Endometrium (tissue), 2 donors: ENCODE measurements at regions not wholly inside any gene's neighbourhood (a gene's known extent, or its start where the extent isn't known, plus 50 kb on each side); places are given as distances from the start of the nearest gene placed in this dataset.

Experiments used
- FAIRE-seq: peaks from 2 replicates; lab custom pipeline; 2012; peaks lifted over from hg19 to GRCh38; lab: Jason Lieb, UNC
- donor health status: control.
- donor health status: control.

GRCh38 chr5:54852007-54852406, 133.4 kb downstream of the ESM1 start:
- no peak for FAIRE-seq

GRCh38 chr5:54851449-54851848, 133.9 kb downstream of the ESM1 start:
- no peak for FAIRE-seq

- FAIRE-seq: no peak
These were observed 136.8 kb downstream of the ESM1 start for GRCh38 chr5:54848581-54848980.

DNA sequence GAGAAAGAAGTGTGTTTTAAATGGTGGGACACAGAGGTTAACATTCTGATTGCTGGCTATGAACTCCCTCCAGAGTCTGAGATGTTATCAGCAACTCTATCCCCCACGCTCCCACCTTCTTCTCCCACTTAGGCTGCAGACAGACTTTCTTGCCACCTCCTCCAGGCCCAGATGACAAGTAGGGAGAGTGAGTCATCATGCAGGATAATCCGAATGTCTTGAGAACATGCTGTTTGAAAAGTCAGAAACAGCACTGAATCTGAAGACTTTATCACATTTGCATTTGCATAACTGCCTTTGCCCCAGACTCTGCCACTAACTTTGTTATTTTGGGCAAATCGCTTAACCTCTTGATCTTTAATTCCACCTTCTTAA, 139.8 kb downstream of the ESM1 start:
- FAIRE-seq: no peak

DNA sequence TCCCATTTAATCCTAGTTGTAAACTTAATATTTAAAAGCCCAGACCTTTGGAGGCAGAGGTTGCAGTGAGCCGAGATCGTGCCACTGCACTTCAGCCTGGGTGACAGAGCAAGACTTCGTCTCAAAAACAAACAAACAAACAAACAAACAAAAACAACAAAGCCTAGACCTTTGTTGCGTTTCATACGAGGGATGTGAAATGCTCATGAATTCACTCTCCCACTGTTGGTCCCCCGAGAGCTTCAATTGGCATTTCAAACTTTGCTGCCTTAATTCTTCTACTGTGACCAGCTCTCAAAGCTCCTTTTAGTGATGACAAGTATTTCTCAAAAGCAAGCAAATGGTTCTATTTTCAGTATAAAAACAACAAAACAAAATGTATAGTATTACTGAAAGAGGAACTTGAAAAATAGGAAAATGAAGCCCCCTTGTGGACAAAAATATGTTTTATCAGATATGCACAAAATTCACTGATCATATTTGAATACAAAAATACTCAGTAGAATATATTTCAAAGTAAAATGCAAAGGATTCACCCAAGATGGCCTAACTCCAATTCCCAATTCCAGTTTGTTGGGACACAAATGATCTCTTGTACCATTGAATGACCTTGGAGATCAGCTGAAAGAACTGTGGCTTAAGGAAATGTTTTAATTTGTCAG, 140.4 kb downstream of the ESM1 start:
- peak; percentile 95 for FAIRE-seq

DNA sequence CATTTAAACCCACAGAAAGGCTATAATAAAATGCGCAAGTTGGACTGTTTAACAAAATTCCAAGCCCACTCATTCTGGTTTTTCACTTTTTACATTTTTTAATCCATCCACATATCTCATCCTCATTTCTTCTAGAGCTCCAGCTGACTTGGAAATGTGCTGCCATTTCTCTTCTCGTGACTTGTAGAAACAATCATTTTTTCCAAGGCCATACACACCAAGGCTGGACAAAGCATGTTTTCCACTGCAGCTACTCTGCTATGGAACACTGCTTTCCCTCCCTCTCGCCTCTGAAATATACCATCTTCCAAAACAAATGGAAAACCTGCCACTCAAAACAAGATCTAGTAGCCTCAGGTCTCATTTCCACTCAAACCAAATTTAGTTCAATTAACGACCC, 141.1 kb downstream of the ESM1 start:
- no peak for FAIRE-seq

GRCh38 chr5:54841481-54841880, 143.9 kb downstream of the ESM1 start:
- FAIRE-seq: no peak

- no peak for FAIRE-seq
These were observed 146.6 kb downstream of the ESM1 start for GRCh38 chr5:54838843-54839242.

GRCh38 chr5:54837981-54838380, 147.4 kb downstream of the ESM1 start:
- FAIRE-seq: no peak

GRCh38 chr5:54837093-54837492, 148.3 kb downstream of the ESM1 start:
- no peak for FAIRE-seq

DNA sequence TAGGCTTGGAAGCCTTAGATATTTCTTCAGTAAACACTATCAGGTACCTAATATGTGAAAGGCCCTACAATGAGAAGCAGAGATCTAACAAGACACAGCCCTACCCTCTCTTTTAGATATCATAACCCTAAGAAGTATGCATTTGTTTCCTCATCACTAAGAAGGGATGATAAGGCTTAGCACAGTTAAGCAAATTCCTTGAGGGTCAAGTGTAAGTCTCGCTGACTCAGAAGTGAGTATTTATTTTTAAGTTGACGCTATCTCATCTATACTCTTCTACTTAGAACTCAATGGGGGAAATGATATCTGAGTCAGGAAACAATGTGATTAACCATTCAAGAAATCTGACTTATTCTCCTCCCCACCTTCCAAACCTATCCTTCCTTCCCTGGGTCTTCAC, 149.7 kb downstream of the ESM1 start:
- FAIRE-seq: no peak

GRCh38 chr5:54834121-54834842, 151.1 kb downstream of the ESM1 start:
- FAIRE-seq: no peak

DNA sequence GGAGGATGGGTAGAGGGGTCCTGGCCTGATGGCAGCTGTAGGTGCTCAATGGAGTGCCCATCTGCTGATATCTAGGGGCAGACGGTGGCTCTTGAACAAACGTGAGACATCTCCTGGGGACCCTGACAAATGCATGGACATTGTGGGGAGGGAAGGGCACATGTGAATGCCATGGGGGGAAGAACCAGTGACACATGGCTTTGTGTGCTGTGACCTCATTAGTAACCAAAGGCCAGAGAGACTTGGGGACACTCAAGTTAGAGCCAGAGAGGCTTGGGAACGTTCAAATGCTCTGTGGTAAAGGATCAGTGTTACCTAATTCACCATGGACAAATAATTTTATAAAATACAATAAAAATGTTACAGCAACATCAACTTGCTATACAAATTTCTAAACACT, 151.8 kb downstream of the ESM1 start:
- FAIRE-seq: no peak

DNA sequence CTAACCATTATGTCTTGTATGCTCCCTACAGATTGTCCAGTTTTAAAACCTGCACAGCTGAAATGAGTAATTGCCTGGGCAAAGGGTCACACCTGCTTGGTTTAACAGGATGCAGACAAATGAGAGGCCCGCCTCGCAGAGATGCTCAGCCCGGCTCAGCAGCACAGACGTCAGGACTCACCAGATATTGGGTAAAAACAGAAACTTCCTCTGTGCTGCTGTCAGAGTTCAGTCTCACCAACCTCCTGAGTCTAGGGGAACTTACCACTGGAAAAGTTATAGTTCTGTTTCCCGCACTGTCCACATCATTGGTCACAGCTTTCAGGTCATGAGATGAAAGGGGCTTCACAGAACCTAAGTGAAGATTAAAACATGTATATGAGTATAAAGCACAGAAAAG, 152.5 kb downstream of the ESM1 start:
- no peak for FAIRE-seq

DNA sequence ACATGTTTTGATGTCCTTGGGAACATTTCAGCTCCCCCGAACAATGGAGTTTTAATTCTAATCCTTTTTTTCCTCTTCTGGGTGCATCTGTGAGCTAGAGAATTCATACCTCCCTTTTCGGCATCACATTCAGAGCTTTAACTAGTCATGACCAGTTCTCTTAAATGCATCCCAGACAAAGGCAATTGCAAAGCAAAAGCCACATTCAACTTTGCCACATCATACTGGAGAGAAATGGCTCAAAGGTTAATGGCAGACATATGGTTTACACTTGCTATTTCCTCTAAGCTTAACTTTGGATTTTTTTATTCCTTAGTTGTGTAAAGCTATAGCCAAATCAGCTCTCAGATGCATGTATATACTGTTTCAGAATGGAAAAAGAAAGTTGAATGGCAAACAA, 153.3 kb downstream of the ESM1 start:
- FAIRE-seq: no peak

DNA sequence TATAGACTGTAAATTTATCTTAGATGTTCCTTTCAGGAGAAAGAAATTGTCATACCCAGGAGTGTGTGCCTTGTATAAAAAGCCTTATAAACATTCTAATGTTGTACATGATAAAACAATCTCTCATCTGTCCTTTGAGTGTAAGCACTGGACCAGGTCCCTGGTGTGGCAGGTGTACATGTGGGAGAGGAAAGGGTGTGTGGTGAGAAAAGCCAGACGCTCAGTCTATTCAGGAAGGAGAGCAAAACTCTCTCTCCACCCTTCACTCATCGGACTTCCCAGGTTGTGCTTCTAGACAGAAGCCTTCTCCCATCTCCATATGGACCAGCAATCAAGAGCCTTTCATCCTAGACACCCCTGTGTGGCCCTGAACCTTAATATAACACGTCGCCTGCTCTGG, 154.2 kb downstream of the ESM1 start:
- FAIRE-seq: no peak

DNA sequence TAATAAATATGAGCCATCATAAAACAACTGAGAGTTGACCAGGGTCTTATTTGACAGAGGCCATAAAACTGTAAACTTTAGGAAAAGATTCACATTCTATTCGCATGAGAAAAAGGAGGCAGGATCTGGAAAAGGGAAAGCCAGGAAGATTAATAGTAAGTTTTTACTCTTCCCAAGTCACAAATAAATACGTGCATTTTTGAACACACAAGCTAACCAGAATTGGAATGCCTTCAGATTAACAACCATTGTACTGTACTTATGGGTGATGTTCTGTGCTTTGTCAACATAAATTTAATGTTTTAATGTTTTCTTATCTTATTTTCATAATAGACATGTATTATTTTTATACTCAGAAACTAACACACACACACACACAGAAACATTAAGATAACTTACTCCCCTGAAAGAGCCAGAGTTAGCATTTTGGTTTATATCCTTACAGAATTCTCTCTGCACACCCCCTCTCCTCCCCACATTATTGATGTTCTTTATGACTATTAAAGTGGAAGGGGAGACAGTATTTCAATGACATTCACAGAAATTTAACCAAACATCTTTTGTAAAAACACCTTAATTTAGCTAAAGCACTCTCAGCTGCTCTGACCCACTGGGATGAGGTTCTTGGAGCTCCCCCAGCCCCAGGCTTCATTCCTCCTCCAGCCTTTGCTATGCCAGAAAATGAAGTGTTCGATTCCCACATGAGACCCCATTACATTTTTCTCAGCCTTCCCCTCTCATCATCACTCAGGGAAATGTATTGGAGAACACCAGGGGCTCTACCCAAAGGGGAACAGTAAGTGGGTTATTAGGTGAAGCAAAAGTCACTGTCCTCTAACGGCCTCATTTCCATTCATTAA, 155.5 kb downstream of the ESM1 start:
- peak; percentile 99 for FAIRE-seq

DNA sequence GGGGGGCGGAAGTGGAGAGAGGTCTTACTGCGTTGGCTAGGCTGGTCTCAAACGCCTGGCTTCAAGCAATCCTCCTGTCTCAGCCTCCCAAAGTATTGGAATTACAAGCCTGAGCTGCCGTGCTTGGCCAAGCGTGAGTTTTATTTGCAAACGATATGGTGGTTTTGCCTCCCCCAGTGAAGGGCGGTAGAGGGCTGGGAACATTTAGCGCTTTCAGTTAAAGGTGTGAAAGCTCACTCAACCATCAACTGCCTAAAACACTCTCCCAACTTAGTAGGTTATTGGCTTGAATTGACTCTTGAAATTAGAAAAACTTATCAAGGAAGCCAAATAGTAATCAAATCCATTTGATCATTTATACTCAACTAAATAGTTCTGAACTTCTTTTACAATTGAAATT, 156.3 kb downstream of the ESM1 start:
- FAIRE-seq: no peak

GRCh38 chr5:54828151-54828550, 157.2 kb downstream of the ESM1 start:
- FAIRE-seq: no peak

DNA sequence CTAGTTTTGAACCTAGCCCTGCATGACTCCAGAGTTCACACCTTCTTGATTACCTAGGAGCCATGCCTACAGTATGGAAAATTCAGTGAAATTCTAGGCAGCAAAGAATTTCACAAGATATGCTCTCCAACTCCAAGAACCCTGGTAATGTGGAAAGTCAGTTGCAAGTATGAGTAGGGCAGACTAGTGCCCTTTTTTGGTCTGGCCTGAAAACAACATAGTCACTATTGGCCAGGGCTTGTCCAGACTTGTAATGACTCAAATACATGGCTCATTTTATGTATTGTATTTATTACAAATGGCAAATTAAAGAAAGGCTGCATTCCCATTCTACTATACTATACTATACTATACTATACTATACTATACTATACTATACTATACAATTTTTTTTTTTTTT, 160.4 kb downstream of the ESM1 start:
- FAIRE-seq: no peak

DNA sequence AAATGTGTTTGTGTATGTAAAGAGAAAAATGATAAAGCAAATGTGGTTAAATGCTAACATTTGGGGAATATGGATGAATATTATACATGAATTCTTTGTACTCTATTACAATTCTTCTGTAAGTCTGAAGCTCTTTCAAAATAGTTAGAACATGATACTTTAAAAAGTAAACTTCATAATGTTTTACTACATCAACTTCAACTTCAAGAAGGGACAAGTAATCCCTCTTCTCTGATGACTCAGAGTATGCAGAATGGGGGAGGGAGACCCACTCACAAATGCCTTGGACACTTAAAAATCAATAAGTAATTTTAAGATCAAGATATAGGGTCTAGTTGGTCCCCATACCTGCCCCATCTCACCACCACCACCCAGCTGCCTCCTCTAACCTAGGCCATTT, 162.4 kb downstream of the ESM1 start:
- no peak for FAIRE-seq

DNA sequence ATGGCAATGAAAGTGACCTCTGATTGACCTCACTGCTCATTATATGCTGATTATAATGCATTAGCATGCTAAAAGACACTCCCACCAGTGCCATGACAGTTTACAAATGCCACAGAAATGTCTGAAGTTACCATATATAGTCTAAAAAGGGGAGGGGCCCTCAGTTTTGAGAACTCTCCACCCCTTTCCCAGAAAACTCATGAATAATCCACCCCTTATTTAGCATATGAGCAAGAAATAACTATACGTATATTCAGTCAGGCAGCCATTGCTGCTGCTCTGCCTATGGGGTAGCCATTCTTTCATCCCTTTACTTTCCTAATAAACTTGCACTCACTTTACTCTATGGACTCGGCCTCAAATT, 163.1 kb downstream of the ESM1 start:
- no peak for FAIRE-seq
